ENCODE measurements at regions not wholly inside any gene's neighbourhood (a gene's known extent, or its start where the extent isn't known, plus 50 kb on each side); places are given as distances from the start of the nearest gene placed in this dataset.

- no peak for TF ChIP-seq CTCF (IDR thresholded peaks at IDR 0.05)
- TF ChIP-seq POLR2A (IDR thresholded peaks at IDR 0.05) = no peak
- TF ChIP-seq POLR2AphosphoS5 (IDR thresholded peaks at IDR 0.05; ENCODE audit: insufficient read depth in 1 of 2, low read depth in 1 of 2) = no peak
Observed at GRCh38 chrX:13479452-13479813, 90.0 kb upstream of the EGFL6 start.

Measured in vagina (tissue), 2 donors.